ENCODE measurements at regions not wholly inside any gene's neighbourhood (a gene's known extent, or its start where the extent isn't known, plus 50 kb on each side); places are given as distances from the start of the nearest gene placed in this dataset.
"Not testable (repeated sequence)": the region's sequence is repeated elsewhere in the genome, so short reads cannot be mapped to it uniquely, and the experiment has no call there.

- H2AK5ac ChIP-seq (ENCODE audit: low read depth, low read length); dilution Hi-C loops (cut with HindIII; ENCODE audit: low sequenced_read_pairs, unreplicated experiment); CTCF ChIA-PET; H3K9me1 ChIP-seq (ENCODE audit: insufficient read depth, low read length); H4K8ac ChIP-seq (ENCODE audit: low read depth in 2 of 2, low read length in 2 of 2); H2BK15ac ChIP-seq (ENCODE audit: low read depth, low read length); H3K23ac ChIP-seq (ENCODE audit: low read depth, low read length); BruUV-seq (replicated peaks); POLR2A ChIA-PET (ENCODE audit: unreplicated experiment); intact Hi-C loops (cut with micrococcal nuclease); H4K20me1 ChIP-seq (ENCODE audit: insufficient read depth, low read length); H3K4me2 ChIP-seq (ENCODE audit: low read depth, low read length); DNase-seq; H4K5ac ChIP-seq (ENCODE audit: low read depth, low read length); H2BK20ac ChIP-seq (ENCODE audit: low read depth, low read length); H3K4ac ChIP-seq (ENCODE audit: low read depth, low read length); H4K91ac ChIP-seq (ENCODE audit: insufficient read depth, low read depth, low read length); H3K14ac ChIP-seq (replicated peaks; ENCODE audit: low read depth, low read length); H3K18ac ChIP-seq (ENCODE audit: low read depth, low read length); H3K56ac ChIP-seq (ENCODE audit: extremely low read depth, insufficient read depth, low read length); H3K36me3 ChIP-seq (ENCODE audit: control insufficient read depth, insufficient read depth, low read length); H3K27ac ChIP-seq (ENCODE audit: insufficient read depth, low read length); H2BK5ac ChIP-seq (ENCODE audit: low read depth, low read length, poor library complexity, severe bottlenecking); H2BK120ac ChIP-seq (ENCODE audit: low read depth, low read length); H2AK9ac ChIP-seq (replicated peaks; ENCODE audit: low read depth, low read length, poor library complexity); in situ Hi-C loops (cut with MboI; ENCODE audit: low sequenced_read_pairs); ATAC-seq (ENCODE audit: low read depth); H3K9me3 ChIP-seq (ENCODE audit: control insufficient read depth, insufficient read depth, low read length); H3K9ac ChIP-seq (ENCODE audit: low read depth, low read length); H3K27me3 ChIP-seq (ENCODE audit: control insufficient read depth, insufficient read depth, low read length); H2AFZ ChIP-seq (replicated peaks; ENCODE audit: low read length, poor library complexity); H3K4me1 ChIP-seq (ENCODE audit: control insufficient read depth, insufficient read depth, low read length); H3K4me3 ChIP-seq (ENCODE audit: insufficient read depth, low read depth, low read length); H3K79me1 ChIP-seq (ENCODE audit: low read depth in 1 of 2, low read length in 2 of 2): not testable (repeated sequence)
- WGBS, 2 experiments (ENCODE audit: extremely low coverage in 2 of 2, insufficient read length in 1 of 2) = no CpG with 5 or more reads among the region's 8 CpGs
Measured at GRCh38 chr7:35940695-35941094, 139.8 kb downstream of the SEPTIN7 start.

GRCh38 chr7:35945621-35946020 is 144.8 kb downstream of the SEPTIN7 start:
- H3K79me1 ChIP-seq (ENCODE audit: low read depth in 1 of 2, low read length in 2 of 2); H3K27ac ChIP-seq (ENCODE audit: insufficient read depth, low read length); H2AK5ac ChIP-seq (ENCODE audit: low read depth, low read length); H2AK9ac ChIP-seq (replicated peaks; ENCODE audit: low read depth, low read length, poor library complexity); ATAC-seq (ENCODE audit: low read depth); H3K27me3 ChIP-seq (ENCODE audit: control insufficient read depth, insufficient read depth, low read length); H2AFZ ChIP-seq (replicated peaks; ENCODE audit: low read length, poor library complexity); CTCF ChIA-PET; H3K36me3 ChIP-seq (ENCODE audit: control insufficient read depth, insufficient read depth, low read length); intact Hi-C loops (cut with micrococcal nuclease); H2BK15ac ChIP-seq (ENCODE audit: low read depth, low read length); H3K4ac ChIP-seq (ENCODE audit: low read depth, low read length); in situ Hi-C loops (cut with MboI; ENCODE audit: low sequenced_read_pairs); H3K4me2 ChIP-seq (ENCODE audit: low read depth, low read length); H3K9me3 ChIP-seq (ENCODE audit: control insufficient read depth, insufficient read depth, low read length); dilution Hi-C loops (cut with HindIII; ENCODE audit: low sequenced_read_pairs, unreplicated experiment); H3K9me1 ChIP-seq (ENCODE audit: insufficient read depth, low read length); H3K18ac ChIP-seq (ENCODE audit: low read depth, low read length); H4K20me1 ChIP-seq (ENCODE audit: insufficient read depth, low read length); H3K9ac ChIP-seq (ENCODE audit: low read depth, low read length); H3K4me1 ChIP-seq (ENCODE audit: control insufficient read depth, insufficient read depth, low read length); POLR2A ChIA-PET (ENCODE audit: unreplicated experiment); H4K8ac ChIP-seq (ENCODE audit: low read depth in 2 of 2, low read length in 2 of 2); H4K91ac ChIP-seq (ENCODE audit: insufficient read depth, low read depth, low read length); H2BK5ac ChIP-seq (ENCODE audit: low read depth, low read length, poor library complexity, severe bottlenecking); DNase-seq; H3K23ac ChIP-seq (ENCODE audit: low read depth, low read length); H2BK20ac ChIP-seq (ENCODE audit: low read depth, low read length); H3K4me3 ChIP-seq (ENCODE audit: insufficient read depth, low read depth, low read length); H2BK120ac ChIP-seq (ENCODE audit: low read depth, low read length); H3K56ac ChIP-seq (ENCODE audit: extremely low read depth, insufficient read depth, low read length); BruUV-seq (replicated peaks); H3K14ac ChIP-seq (replicated peaks; ENCODE audit: low read depth, low read length); H4K5ac ChIP-seq (ENCODE audit: low read depth, low read length): not testable (repeated sequence)
